ENCODE measurements at regions not wholly inside any gene's neighbourhood (a gene's known extent, or its start where the extent isn't known, plus 50 kb on each side); places are given as distances from the start of the nearest gene placed in this dataset.

GRCh38 chr21:16342932-16343331 is 613.1 kb downstream of the USP25 start:
- no TSS peak for BruUV-seq (replicated peaks)
- no peaks in the 10 kb centered on the region for H3K4me1 Mint-ChIP-seq (ENCODE audit: low read depth, unreplicated experiment)

DNA sequence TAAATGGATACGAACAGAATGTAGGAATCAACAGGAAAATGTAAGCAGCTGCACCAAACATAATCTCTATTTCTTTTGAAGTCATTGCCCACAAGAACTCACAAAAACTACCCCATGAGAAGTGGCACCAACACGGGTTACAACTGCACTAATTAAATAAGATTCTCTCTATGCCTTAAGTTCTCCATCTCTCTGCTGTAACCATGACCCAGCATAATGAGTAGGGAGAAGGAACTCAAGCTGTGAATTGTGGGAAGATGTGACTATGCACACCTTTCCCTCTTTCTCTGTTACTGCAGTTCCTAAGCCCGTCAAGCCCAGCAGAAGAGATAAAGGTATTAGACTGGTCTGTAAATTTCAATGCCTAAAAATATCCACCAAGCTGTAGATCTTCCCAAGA is 614.0 kb downstream of the USP25 start:
- DNase-seq: no peak
- no peaks in the 10 kb centered on the region for H3K36me3 Mint-ChIP-seq (ENCODE audit: insufficient read depth, unreplicated experiment)
- CTCF ChIA-PET: interaction anchor here (0.7 kb wide), 1 partner anchor 903 kb away, joined by 3 read pairs; no protein-coding TSS in a partner anchor
- no peaks in the 10 kb centered on the region for H3K4me1 Mint-ChIP-seq (ENCODE audit: low read depth, unreplicated experiment)
- no peak overlapping the region for H3K27ac Mint-ChIP-seq (ENCODE audit: unreplicated experiment)
- intact Hi-C loops (cut with micrococcal nuclease; ENCODE audit: unreplicated experiment): no loop called here
- no TSS peak for BruUV-seq (replicated peaks)
- H3K27me3 Mint-ChIP-seq (ENCODE audit: unreplicated experiment): no peaks in the 10 kb centered on the region
- H3K4me3 Mint-ChIP-seq (ENCODE audit: low read depth, unreplicated experiment): no peak overlapping the region
- no peaks in the 10 kb centered on the region for H3K9me3 Mint-ChIP-seq (ENCODE audit: low read depth, unreplicated experiment)
- TF ChIP-seq, protein P1, sequence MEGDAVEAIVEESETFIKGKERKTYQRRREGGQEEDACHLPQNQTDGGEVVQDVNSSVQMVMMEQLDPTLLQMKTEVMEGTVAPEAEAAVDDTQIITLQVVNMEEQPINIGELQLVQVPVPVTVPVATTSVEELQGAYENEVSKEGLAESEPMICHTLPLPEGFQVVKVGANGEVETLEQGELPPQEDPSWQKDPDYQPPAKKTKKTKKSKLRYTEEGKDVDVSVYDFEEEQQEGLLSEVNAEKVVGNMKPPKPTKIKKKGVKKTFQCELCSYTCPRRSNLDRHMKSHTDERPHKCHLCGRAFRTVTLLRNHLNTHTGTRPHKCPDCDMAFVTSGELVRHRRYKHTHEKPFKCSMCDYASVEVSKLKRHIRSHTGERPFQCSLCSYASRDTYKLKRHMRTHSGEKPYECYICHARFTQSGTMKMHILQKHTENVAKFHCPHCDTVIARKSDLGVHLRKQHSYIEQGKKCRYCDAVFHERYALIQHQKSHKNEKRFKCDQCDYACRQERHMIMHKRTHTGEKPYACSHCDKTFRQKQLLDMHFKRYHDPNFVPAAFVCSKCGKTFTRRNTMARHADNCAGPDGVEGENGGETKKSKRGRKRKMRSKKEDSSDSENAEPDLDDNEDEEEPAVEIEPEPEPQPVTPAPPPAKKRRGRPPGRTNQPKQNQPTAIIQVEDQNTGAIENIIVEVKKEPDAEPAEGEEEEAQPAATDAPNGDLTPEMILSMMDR (IDR thresholded peaks at IDR 0.05; ENCODE audit: unreplicated experiment): no peak

More at GRCh38 chr21:16342932-16343331, 613.1 kb downstream of the USP25 start:
- Mint-ChIP-seq H3K36me3 (ENCODE audit: insufficient read depth, unreplicated experiment) (no peaks in the 10 kb centered on the region), H3K9me3 (ENCODE audit: low read depth, unreplicated experiment) (no peaks in the 10 kb centered on the region), H3K4me3 (ENCODE audit: low read depth, unreplicated experiment) (no peak overlapping the region), H3K27me3 (ENCODE audit: unreplicated experiment) (no peaks in the 10 kb centered on the region), H3K27ac (ENCODE audit: unreplicated experiment) (no peak overlapping the region)
- intact Hi-C loops (cut with micrococcal nuclease; ENCODE audit: unreplicated experiment): no loop called here
- no peak for DNase-seq
- CTCF ChIA-PET: no interaction called here
- TF ChIP-seq, protein P1 (IDR thresholded peaks at IDR 0.05; ENCODE audit: unreplicated experiment): no peak

- Mint-ChIP-seq H3K4me3 (ENCODE audit: low read depth, unreplicated experiment) (no peak overlapping the region), H3K9me3 (ENCODE audit: low read depth, unreplicated experiment) (no peaks in the 10 kb centered on the region), H3K27me3 (ENCODE audit: unreplicated experiment) (no peaks in the 10 kb centered on the region), H3K27ac (ENCODE audit: unreplicated experiment) (no peak overlapping the region), H3K36me3 (ENCODE audit: insufficient read depth, unreplicated experiment) (no peaks in the 10 kb centered on the region), H3K4me1 (ENCODE audit: low read depth, unreplicated experiment) (no peaks in the 10 kb centered on the region)
- CTCF ChIA-PET: no interaction called here
- BruUV-seq (replicated peaks): no TSS peak
- TF ChIP-seq, protein P1 (IDR thresholded peaks at IDR 0.05; ENCODE audit: unreplicated experiment): no peak
- no peak for DNase-seq
- intact Hi-C loops (cut with micrococcal nuclease; ENCODE audit: unreplicated experiment): no loop called here
Measured at GRCh38 chr21:16345757-16346156, 616.0 kb downstream of the USP25 start.

- Mint-ChIP-seq H3K4me1 (ENCODE audit: low read depth, unreplicated experiment) (no peaks in the 10 kb centered on the region), H3K36me3 (ENCODE audit: insufficient read depth, unreplicated experiment) (no peaks in the 10 kb centered on the region), H3K9me3 (ENCODE audit: low read depth, unreplicated experiment) (no peaks in the 10 kb centered on the region), H3K4me3 (ENCODE audit: low read depth, unreplicated experiment) (no peak overlapping the region), H3K27me3 (ENCODE audit: unreplicated experiment) (no peaks in the 10 kb centered on the region), H3K27ac (ENCODE audit: unreplicated experiment) (no peak overlapping the region)
- CTCF ChIA-PET: no interaction called here
- no peak for DNase-seq
- intact Hi-C loops (cut with micrococcal nuclease; ENCODE audit: unreplicated experiment): no loop called here
- BruUV-seq (replicated peaks): no TSS peak
- TF ChIP-seq, protein P1 (IDR thresholded peaks at IDR 0.05; ENCODE audit: unreplicated experiment): no peak
Measured at GRCh38 chr21:16347223-16347622, 617.4 kb downstream of the USP25 start.
